PFSK-1 (cell line): ENCODE measurements at regions not wholly inside any gene's neighbourhood (a gene's known extent, or its start where the extent isn't known, plus 50 kb on each side); places are given as distances from the start of the nearest gene placed in this dataset.

Source experiments
- FOXP2 ChIP-seq: optimal IDR thresholded peaks from 2 replicates; pipeline ENCODE3; 2011; ENCODE audit warnings: borderline replicate concordance, control low read depth, inconsistent platforms; ENCODE audit not compliant: insufficient read depth; ENCODE audit errors: extremely low read length, extremely low read depth
- POLR2AphosphoS5 ChIP-seq: IDR thresholded peaks from 2 replicates; pipeline ENCODE4 v1.6.1; 2012; ENCODE audit warnings: low read depth, mild to moderate bottlenecking, control low read depth, low read length, moderate library complexity
- SIN3A ChIP-seq: IDR thresholded peaks from 2 replicates; pipeline ENCODE4 v1.6.1; 2012; ENCODE audit warnings: mild to moderate bottlenecking, low read length, moderate library complexity, borderline replicate concordance; ENCODE audit not compliant: insufficient read depth
- TAF1 ChIP-seq: IDR thresholded peaks from 2 replicates; pipeline ENCODE4 v1.6.1; 2012; ENCODE audit warnings: low read length, control low read depth, borderline replicate concordance; ENCODE audit not compliant: insufficient read depth
- TF ChIP-seq, protein P1 (sequence below), 2 experiments: IDR thresholded peaks; 2 replicates each; pipeline versions ENCODE4 v1.6.1 to v1.8.0; 2011 to 2012; ENCODE audit warnings: low read depth in 2 of 2, low read length in 2 of 2, control low read depth in 1 of 2, inconsistent platforms in 1 of 2, mild to moderate bottlenecking in 1 of 2, moderate library complexity in 1 of 2; ENCODE audit not compliant: insufficient read depth in 1 of 2

DNA sequence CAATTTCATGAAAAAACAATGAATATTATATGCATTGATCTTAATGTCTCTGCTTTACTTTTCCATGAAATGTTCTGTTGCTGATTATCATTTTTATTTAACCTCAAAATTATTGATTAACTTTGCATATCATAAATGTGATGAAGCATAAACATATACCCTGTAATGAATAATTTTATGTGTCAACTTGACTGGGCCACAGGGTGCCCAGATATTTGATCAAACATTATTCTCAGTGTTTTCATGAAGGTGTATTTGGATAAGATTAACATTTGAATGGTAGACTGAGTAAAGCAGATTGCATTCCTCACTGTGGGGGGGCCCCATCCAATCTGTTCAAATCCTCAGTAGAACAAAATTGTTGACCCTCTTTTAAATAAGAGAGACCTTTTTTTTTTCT is 265.2 kb downstream of the CENPW start:
- TF ChIP-seq FOXP2: no peak
- TF ChIP-seq, protein P1, sequence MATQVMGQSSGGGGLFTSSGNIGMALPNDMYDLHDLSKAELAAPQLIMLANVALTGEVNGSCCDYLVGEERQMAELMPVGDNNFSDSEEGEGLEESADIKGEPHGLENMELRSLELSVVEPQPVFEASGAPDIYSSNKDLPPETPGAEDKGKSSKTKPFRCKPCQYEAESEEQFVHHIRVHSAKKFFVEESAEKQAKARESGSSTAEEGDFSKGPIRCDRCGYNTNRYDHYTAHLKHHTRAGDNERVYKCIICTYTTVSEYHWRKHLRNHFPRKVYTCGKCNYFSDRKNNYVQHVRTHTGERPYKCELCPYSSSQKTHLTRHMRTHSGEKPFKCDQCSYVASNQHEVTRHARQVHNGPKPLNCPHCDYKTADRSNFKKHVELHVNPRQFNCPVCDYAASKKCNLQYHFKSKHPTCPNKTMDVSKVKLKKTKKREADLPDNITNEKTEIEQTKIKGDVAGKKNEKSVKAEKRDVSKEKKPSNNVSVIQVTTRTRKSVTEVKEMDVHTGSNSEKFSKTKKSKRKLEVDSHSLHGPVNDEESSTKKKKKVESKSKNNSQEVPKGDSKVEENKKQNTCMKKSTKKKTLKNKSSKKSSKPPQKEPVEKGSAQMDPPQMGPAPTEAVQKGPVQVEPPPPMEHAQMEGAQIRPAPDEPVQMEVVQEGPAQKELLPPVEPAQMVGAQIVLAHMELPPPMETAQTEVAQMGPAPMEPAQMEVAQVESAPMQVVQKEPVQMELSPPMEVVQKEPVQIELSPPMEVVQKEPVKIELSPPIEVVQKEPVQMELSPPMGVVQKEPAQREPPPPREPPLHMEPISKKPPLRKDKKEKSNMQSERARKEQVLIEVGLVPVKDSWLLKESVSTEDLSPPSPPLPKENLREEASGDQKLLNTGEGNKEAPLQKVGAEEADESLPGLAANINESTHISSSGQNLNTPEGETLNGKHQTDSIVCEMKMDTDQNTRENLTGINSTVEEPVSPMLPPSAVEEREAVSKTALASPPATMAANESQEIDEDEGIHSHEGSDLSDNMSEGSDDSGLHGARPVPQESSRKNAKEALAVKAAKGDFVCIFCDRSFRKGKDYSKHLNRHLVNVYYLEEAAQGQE (IDR thresholded peaks at IDR 0.05; ENCODE audit: insufficient read depth in 1 of 2, low read depth in 2 of 2, low read length in 2 of 2): no peak
- TF ChIP-seq SIN3A: no peak
- no peak for TF ChIP-seq POLR2AphosphoS5
- TF ChIP-seq TAF1: no peak

DNA sequence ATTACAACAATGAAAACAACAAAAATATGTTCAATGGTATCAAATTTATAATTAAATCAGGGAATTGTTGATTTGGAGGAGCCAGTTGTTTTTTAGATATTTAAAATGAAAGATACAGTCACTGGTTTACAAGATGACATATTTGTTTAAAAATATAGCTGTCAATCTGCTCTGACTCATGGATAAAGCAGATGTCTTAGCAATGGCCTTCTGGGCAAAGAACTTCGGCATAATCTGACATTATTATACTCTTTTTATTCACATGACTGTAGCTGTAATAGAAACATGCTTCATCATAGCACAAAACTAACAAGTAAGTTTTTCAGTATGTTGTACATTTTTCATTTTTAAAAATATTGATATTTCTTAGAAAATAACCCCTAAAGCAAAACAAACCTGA is 267.4 kb downstream of the CENPW start:
- TF ChIP-seq TAF1 (no peak), POLR2AphosphoS5 (no peak), SIN3A (no peak)
- TF ChIP-seq, protein P1 (IDR thresholded peaks at IDR 0.05; ENCODE audit: insufficient read depth in 1 of 2, low read depth in 2 of 2, low read length in 2 of 2): no peak

DNA sequence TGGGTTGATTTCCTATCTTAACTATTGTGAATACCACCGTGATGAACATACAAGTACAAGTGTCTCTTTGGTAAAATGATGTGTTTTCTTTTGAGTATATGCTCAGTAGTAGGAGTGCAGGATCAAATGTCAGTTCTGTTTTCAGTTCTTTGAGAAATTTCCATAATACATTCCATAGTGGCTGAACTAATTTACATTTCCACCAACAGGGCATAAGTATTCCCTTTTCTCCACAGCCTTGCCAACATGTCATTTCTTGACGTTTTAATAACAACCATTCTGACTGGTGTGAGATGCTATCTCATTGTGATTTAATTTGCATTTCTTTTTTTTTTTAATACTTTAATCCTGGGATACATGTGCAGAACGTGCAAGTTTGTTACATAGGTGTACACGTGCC is 268.8 kb downstream of the CENPW start:
- TF ChIP-seq POLR2AphosphoS5: no peak
- TF ChIP-seq, protein P1 (IDR thresholded peaks at IDR 0.05; ENCODE audit: insufficient read depth in 1 of 2, low read depth in 2 of 2, low read length in 2 of 2): no peak
- no peak for TF ChIP-seq SIN3A
- no peak for TF ChIP-seq FOXP2
- no peak for TF ChIP-seq TAF1

DNA sequence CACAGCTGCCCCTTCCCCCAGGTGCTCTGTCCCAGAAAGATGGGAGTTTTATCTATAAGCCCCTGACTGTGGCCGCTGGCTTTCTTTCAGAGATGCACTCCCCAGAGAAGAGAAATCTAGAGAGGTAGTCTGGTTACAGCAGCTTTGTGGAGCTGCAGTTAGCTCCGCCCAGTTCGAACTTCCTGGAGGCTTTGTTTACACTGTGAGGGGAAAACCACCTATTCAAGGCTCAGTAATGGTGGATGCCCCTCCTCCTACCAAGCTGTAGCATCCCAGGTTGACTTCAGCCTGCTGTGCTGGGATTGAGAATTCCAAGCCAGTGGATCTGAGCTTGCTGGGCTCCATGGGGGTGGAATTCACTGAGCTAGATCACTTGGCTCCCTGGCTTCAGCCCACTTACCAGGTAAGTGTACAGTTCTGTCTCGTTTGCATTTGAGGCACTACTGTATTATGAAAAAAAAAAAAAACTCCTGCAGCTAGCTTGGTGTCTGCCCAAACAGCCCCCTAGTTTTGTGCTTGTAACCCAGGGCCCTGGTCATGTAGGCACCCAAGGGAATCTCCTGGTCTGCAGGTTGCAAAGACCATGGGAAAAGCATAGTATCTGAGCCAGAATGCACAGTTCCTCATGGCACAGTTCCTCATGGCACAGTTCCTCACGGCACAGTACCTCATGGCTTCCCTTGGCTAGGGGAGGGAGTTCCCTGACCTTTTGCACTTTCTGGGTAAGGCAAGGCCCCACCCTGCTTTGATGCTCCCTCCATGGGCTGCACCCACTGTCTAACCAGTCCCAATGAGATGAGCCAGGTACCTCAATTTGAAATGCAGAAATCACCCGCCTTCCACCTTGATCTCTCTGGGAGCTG is 275.0 kb downstream of the CENPW start:
- TF ChIP-seq, protein P1 (IDR thresholded peaks at IDR 0.05; ENCODE audit: insufficient read depth in 1 of 2, low read depth in 2 of 2, low read length in 2 of 2): no peak
- TF ChIP-seq POLR2AphosphoS5 (no peak), FOXP2 (no peak), TAF1 (no peak), SIN3A (no peak)

DNA sequence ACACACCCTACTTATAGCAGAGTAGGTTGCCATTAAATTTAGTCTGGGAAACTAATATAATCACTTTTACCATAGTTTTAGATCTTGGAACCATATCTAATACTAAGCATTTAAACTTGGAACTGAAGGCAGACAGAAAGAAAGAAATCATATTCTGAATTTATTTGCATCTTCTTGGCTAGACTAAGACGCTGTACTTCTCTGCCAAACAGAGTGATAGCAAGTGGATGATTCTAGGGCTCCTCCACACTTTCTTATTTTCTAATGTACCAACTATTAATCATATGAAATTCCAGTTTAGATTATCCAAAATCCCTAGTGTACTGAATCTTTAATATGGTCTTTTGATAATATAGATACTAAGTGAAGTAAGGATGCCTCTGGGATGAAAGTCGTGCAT is 277.0 kb downstream of the CENPW start:
- TF ChIP-seq FOXP2: no peak
- no peak for TF ChIP-seq POLR2AphosphoS5
